Left ventricle myocardium superior (tissue), 1 donor: ENCODE measurements at regions not wholly inside any gene's neighbourhood (a gene's known extent, or its start where the extent isn't known, plus 50 kb on each side); places are given as distances from the start of the nearest gene placed in this dataset.

ENCODE experiments used
- ATAC-seq: fragments of 200-7000 bp; cut with Tn5 transposase; one replicate; pipeline ENCODE4 v1.9.1; 2020; ENCODE audit warnings: mild to moderate bottlenecking, moderate library complexity
- DNase-seq: peaks from one replicate; pipeline ENCODE4 v3.0.0-alpha.2; 2020
- intact Hi-C: fragments of 100-400 bp; cut with micrococcal nuclease; formaldehyde crosslinking; loops from one replicate; pipeline ENCODE4 v1.11.0; 2022
- donor health status: DM: no; HTN: yes; CAD: no; lungs with severe emphysema.

GRCh38 chr13:31081316-31081715, 80.4 kb downstream of the HSPH1 start:
- intact Hi-C loops = no loop called here
- ATAC-seq (no peak), DNase-seq (no peak)

- DNase-seq = no peak
- ATAC-seq = no peak
- intact Hi-C loops = no loop called here
These were observed 86.9 kb downstream of the HSPH1 start for GRCh38 chr13:31074756-31075155.

- DNase-seq = no peak
- no peak for ATAC-seq
- intact Hi-C loops = no loop called here
These were observed 87.6 kb downstream of the HSPH1 start for GRCh38 chr13:31073859-31074718.

GRCh38 chr13:31072041-31072440, 89.7 kb downstream of the HSPH1 start:
- intact Hi-C loops = no loop called here
- ATAC-seq = no peak
- DNase-seq = no peak

- DNase-seq (no peak), ATAC-seq (no peak)
- intact Hi-C loops = no loop called here
These were observed 91.7 kb downstream of the HSPH1 start for GRCh38 chr13:31069808-31070534.

- ATAC-seq = no peak
- intact Hi-C loops = no loop called here
- no peak for DNase-seq
These were observed 93.6 kb downstream of the HSPH1 start for GRCh38 chr13:31068119-31068423.

GRCh38 chr13:31067416-31068118, 94.1 kb downstream of the HSPH1 start:
- ATAC-seq (no peak), DNase-seq (no peak)
- intact Hi-C loops = no loop called here

GRCh38 chr13:31064636-31065035, 97.1 kb downstream of the HSPH1 start:
- ATAC-seq = no peak
- DNase-seq = no peak
- intact Hi-C loops = no loop called here

- ATAC-seq (no peak), DNase-seq (no peak)
- intact Hi-C loops = no loop called here
These were observed 97.9 kb downstream of the HSPH1 start for GRCh38 chr13:31063772-31064171.

GRCh38 chr13:31060655-31061054, 101.0 kb downstream of the HSPH1 start:
- no peak for DNase-seq
- ATAC-seq = no peak
- intact Hi-C loops = no loop called here

- DNase-seq = no peak
- ATAC-seq = no peak
- intact Hi-C loops = no loop called here
These were observed 101.5 kb downstream of the HSPH1 start for GRCh38 chr13:31060220-31060619.

- DNase-seq = no peak
- intact Hi-C loops = no loop called here
- ATAC-seq = no peak
These were observed 104.2 kb downstream of the HSPH1 start for GRCh38 chr13:31057403-31058033.

- ATAC-seq (no peak), DNase-seq (no peak)
- intact Hi-C loops = no loop called here
These were observed 104.9 kb downstream of the HSPH1 start for GRCh38 chr13:31056644-31057271.

GRCh38 chr13:31055589-31055988, 106.1 kb downstream of the HSPH1 start:
- intact Hi-C loops = no loop called here
- ATAC-seq = no peak
- no peak for DNase-seq

GRCh38 chr13:31054632-31055031, 107.1 kb downstream of the HSPH1 start:
- DNase-seq (no peak), ATAC-seq (no peak)
- intact Hi-C loops = no loop called here

GRCh38 chr13:31053896-31054295, 107.8 kb downstream of the HSPH1 start:
- no peak for DNase-seq
- no peak for ATAC-seq
- intact Hi-C loops = no loop called here

GRCh38 chr13:31053091-31053490, 108.6 kb downstream of the HSPH1 start:
- DNase-seq = peak; percentile 53
- peak; percentile 83 for ATAC-seq
- intact Hi-C loops = no loop called here

- DNase-seq = no peak
- no peak for ATAC-seq
- intact Hi-C loops = no loop called here
These were observed 109.2 kb downstream of the HSPH1 start for GRCh38 chr13:31052478-31052877.

- DNase-seq (no peak), ATAC-seq (no peak)
- intact Hi-C loops = no loop called here
These were observed 109.7 kb downstream of the HSPH1 start for GRCh38 chr13:31051999-31052398.
